ENCODE measurements at regions not wholly inside any gene's neighbourhood (a gene's known extent, or its start where the extent isn't known, plus 50 kb on each side); places are given as distances from the start of the nearest gene placed in this dataset.

DNA sequence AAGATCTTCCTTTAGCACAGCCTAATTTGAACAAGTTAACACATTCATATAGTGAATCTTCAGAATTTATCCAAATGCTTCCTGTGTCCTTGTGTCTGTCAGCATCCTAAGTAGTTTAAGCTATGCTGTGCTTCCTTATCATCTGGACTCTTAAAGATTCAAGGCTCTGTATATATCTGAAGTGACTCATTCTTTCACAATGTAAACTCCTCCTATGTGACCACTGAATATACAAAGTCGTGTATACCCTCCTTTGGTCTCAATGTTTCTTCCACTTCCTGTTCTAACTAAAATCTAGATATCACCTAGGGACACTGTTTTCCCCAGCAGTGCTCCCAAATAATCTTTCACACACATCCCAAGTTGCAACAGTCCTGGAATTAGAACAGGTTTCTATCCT lies 935.7 kb upstream of the NUDT12 start:
- no peaks in the 10 kb centered on the region for H3K9me3 ChIP-seq (ENCODE audit: control insufficient read depth in 1 of 2, insufficient read depth in 1 of 2, low read depth in 1 of 2, low read length in 2 of 2)
- BruUV-seq (replicated peaks) = no TSS peak
- intact Hi-C loops (cut with micrococcal nuclease) = no loop called here

More for the DNA sequence above, 935.7 kb upstream of the NUDT12 start:
- Histone ChIP-seq H3K27ac (ENCODE audit: low read depth, low read length) (no peak overlapping the region), H3K36me3 (ENCODE audit: control insufficient read depth in 1 of 2, insufficient read depth in 2 of 2, low read length in 2 of 2) (no peaks in the 10 kb centered on the region), H2AFZ (ENCODE audit: low read depth, low read length, poor library complexity, severe bottlenecking) (no peak overlapping the region), H4K20me1 (ENCODE audit: insufficient read depth) (no peaks in the 10 kb centered on the region), H3K4me2 (ENCODE audit: low read length) (no peak overlapping the region), H3K4me1 (ENCODE audit: control insufficient read depth in 1 of 2, insufficient read depth in 2 of 2, low read length in 2 of 2) (no peaks in the 10 kb centered on the region; a peak in 1 of 4 replicates), H3K9ac (ENCODE audit: low read length) (no peak overlapping the region), H3K4me3 (replicated peaks in 1 of 2; ENCODE audit: low read depth in 1 of 2, low read length in 2 of 2) (no peak overlapping the region), H3K79me2 (ENCODE audit: insufficient read depth, low read length) (no peaks in the 10 kb centered on the region), H3K27me3 (ENCODE audit: insufficient read depth, low read length) (no peaks in the 10 kb centered on the region), H3K9me2 (ENCODE audit: insufficient read depth) (no peaks in the 10 kb centered on the region)
- POLR2A ChIA-PET = no interaction called here
- CTCF ChIA-PET = no interaction called here
- no peak for TF ChIP-seq SRF (IDR thresholded peaks at IDR 0.05; ENCODE audit: low read depth)
- no peak for TF ChIP-seq ZNF274 (IDR thresholded peaks at IDR 0.05; ENCODE audit: low read depth, low read length)
- no peak for TF ChIP-seq EZH2phosphoT487 (IDR thresholded peaks at IDR 0.05; ENCODE audit: borderline replicate concordance)
- TF ChIP-seq ZFX (IDR thresholded peaks at IDR 0.05) = no peak
- no peak for TF ChIP-seq SIN3A (IDR thresholded peaks at IDR 0.05; ENCODE audit: low read depth)
- no peak for TF ChIP-seq POLR2A (IDR thresholded peaks at IDR 0.05; ENCODE audit: borderline replicate concordance, extremely low read depth, insufficient read depth, insufficient read length)
- TF ChIP-seq, protein P1, sequence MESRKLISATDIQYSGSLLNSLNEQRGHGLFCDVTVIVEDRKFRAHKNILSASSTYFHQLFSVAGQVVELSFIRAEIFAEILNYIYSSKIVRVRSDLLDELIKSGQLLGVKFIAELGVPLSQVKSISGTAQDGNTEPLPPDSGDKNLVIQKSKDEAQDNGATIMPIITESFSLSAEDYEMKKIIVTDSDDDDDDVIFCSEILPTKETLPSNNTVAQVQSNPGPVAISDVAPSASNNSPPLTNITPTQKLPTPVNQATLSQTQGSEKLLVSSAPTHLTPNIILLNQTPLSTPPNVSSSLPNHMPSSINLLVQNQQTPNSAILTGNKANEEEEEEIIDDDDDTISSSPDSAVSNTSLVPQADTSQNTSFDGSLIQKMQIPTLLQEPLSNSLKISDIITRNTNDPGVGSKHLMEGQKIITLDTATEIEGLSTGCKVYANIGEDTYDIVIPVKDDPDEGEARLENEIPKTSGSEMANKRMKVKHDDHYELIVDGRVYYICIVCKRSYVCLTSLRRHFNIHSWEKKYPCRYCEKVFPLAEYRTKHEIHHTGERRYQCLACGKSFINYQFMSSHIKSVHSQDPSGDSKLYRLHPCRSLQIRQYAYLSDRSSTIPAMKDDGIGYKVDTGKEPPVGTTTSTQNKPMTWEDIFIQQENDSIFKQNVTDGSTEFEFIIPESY (IDR thresholded peaks at IDR 0.05; ENCODE audit: extremely low read depth, insufficient replicate concordance, low read length) = no peak
- TF ChIP-seq CEBPB (IDR thresholded peaks at IDR 0.05; ENCODE audit: low read depth) = no peak
- no peak for TF ChIP-seq CBX3 (IDR thresholded peaks at IDR 0.05; ENCODE audit: low read depth)
- no peak for TF ChIP-seq EZH2 (IDR thresholded peaks at IDR 0.05)
- no peak for TF ChIP-seq JUND (IDR thresholded peaks at IDR 0.05)
- TF ChIP-seq MAX (IDR thresholded peaks at IDR 0.05) = no peak
- TF ChIP-seq TCF7L2 (IDR thresholded peaks at IDR 0.05; ENCODE audit: borderline replicate concordance, extremely low read depth, insufficient read depth, insufficient read length) = no peak
- no peak for TF ChIP-seq EGR1 (IDR thresholded peaks at IDR 0.05; ENCODE audit: low read depth)
- no peak for TF ChIP-seq POLR2AphosphoS5 (IDR thresholded peaks at IDR 0.05; ENCODE audit: low read depth, low read length)
- TF ChIP-seq CTCF (IDR thresholded peaks at IDR 0.05 in 2 of 3, conservative IDR thresholded peaks at IDR 0.05 in 1 of 3; ENCODE audit: borderline replicate concordance in 1 of 3, insufficient read depth in 1 of 3, low read depth in 2 of 3, low read length in 2 of 3) = no peak
- no peak for TF ChIP-seq RAD21 (IDR thresholded peaks at IDR 0.05; ENCODE audit: low read depth)
- no peak for DNase-seq (ENCODE audit: low read depth, low spot score)
- RAD21 ChIA-PET (ENCODE audit: low non-redundant PET in 1 of 2, low total read pairs in 2 of 2, uncharacterized antibody in 2 of 2, unreplicated experiment in 2 of 2) = no interaction called here
- 0 out of 2 replicates have a peak, but pooled peaks have one; percentile 32 for ATAC-seq

Measured in HCT116 (cell line).